T-helper 1 cell treated with Interleukin-12 subunit alpha and Interleukin-12 subunit beta and Interleukin-4 antibody, amounts not matched to agents 30 ng/mL and 1 ng/mL, for 36 hours (primary cell): ENCODE measurements at regions not wholly inside any gene's neighbourhood (a gene's known extent, or its start where the extent isn't known, plus 50 kb on each side); places are given as distances from the start of the nearest gene placed in this dataset.

ENCODE experiments used
- intact Hi-C: fragments of 100-400 bp; cut with micrococcal nuclease; formaldehyde crosslinking; loops from one replicate; pipeline ENCODE4 v1.15.1; 2024

DNA sequence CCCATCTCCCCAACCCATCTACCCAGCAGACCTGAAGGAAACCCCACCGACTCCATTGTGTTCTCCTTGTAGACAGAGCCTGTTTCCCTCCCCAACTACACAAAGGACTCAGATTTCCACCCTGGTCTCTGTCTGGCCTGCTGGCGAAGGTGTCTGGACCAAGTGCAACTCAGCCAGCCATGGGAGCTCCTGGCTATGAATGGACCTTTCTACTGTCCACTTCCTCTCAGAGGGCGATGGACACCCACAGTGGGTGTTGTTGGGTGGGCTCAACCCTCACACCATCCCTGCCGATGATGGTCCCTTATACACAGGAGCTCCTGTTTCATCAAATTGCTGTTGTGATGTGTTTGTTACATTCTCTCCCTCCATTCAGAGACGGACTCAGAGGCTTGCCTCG lies 112.5 kb upstream of the PHACTR3 start:
- intact Hi-C loops = no loop called here

DNA sequence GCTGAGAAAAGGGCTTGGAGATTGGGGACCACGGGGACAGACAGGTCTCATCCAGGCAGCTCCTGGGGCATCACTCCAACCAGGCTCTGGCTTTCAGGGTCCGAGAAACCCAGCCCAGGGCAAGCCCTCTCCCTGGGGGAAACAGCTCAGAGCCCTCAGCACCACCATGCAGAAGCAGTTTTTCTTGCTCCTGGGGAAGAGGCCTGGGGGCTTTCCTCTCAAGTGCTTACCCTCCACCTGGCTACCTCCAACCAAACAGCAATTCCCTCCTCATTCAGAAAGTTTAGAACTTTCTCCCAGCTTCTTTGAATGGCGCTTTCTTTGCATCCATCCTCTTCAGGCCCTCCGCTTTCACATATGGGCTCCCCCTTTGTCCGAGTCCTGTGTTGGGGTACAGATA lies 110.4 kb upstream of the PHACTR3 start:
- intact Hi-C loops = no loop called here

DNA sequence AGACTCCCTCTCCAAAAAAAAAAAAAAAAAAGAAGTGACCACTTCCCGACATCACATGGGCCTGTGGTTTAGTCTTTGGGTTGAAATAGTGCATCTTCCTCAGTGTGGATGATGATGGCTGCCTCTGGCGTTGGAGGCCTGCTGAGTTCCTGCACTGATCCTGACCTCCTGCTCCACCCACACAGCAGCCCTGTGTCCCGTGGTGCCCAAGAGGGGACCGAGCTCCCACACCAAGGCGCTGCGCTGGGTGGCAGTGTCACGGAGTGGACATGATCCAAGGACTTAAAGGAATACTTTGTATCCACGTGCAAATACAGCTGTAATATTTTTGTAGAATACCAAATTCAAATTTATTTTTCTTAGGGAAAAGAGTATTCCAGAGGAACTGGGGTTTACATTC lies 109.2 kb upstream of the PHACTR3 start:
- intact Hi-C loops = no loop called here

DNA sequence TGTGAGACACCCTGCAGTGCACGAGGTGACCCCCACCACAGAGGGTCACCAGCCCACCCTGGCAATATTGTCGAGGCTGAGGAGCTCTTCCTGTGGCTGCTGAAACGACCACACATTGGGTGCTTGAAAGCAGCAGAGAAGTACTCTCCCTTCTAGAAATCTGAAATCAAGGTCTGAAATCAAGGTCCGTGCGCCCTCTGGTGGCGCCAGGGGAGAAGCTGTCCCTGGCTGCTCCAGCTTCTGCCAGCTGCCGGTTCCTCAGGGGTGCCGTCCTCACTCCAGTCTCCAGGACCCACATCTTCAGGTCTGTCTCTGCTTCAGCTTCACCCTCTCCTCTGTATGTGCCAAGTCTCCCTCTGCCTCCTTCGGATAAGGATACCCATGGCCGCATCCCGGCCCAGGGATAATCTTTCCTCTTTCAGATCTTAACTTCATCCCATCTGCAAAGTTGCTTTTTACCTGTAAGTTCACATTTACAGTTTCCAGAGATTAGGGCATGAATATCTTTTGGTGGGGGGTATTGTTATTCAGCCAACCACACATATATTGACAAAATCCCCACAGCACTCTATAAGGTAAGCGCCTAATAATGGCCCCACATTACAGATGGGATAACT lies 108.3 kb upstream of the PHACTR3 start:
- intact Hi-C loops = loop anchor here (1.0 kb wide), 4 partner anchors 274 to 626 kb away; no protein-coding TSS in a partner anchor

DNA sequence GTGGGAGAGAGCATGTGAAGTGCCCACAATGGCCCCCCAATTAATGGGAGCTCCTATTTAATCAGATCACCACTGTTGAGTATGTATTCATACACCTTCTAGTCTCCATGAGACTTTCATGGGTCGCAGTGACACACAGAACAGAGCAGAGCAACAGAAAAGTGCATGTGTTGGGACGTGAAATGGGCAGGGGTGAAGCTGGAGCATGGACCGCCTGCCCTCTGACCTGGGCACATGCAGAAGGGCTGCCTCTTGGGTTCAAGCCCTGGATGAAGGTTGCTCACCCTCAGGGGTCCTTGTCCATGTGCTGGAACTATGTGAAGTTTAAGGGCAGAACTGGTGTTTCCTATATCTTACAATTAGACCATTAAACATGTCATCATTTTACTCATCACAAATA lies 106.0 kb upstream of the PHACTR3 start:
- intact Hi-C loops = no loop called here

DNA sequence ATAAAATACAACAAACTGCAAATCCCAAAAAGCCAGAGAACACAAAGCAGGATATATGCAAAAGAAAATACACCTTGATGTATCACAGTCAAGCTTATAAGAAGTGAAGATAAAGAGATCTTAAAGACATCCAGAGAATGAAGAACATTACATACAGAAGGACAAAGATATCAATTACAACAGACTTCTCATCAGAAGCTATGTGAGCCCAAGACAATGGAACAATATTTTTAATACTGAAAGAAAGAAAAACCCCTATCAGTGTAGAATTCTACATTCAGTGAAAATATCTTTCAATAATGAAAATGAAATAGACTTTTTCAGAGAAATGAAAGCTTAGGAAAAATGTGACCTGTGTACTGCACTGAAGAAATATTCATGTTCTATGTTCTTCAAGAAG lies 104.5 kb upstream of the PHACTR3 start:
- intact Hi-C loops = no loop called here

DNA sequence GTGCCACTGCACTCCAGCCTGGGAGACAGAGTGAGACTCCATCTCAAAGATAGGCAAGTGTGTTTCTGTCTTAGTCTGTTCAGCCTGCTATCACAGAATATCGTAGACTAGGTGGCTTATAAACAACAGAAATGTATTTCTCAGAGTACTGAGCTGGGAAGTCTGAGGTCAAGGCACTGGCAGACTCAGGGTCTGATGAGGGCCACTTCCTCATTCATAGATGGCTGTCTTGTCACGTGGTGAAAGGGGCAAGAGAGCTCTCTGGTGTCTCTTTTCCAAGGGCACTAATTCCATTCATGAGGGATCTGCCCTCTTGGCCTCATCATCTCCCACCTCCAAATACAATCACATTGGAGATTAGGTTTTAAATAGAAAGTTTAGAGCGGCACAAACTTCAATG lies 95.6 kb upstream of the PHACTR3 start:
- intact Hi-C loops = no loop called here

DNA sequence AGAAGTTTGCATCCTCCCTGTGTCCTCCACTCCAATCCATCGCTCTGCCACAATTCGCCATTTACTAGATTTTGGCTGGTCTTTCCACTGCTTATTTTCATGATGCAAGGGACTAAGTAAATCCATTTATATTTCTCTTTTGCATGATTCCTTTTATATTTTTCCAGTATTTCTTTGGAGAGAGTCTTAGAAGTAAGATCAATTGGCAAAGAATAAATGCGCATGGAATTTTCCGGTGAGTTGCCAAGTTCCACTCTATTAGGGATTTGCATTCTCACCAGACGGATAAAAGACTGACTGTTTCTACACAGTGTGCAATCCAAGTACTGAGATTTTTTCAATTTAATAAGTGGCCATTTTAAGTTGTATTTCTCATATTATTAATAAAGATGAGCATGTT lies 91.7 kb upstream of the PHACTR3 start:
- intact Hi-C loops = no loop called here

DNA sequence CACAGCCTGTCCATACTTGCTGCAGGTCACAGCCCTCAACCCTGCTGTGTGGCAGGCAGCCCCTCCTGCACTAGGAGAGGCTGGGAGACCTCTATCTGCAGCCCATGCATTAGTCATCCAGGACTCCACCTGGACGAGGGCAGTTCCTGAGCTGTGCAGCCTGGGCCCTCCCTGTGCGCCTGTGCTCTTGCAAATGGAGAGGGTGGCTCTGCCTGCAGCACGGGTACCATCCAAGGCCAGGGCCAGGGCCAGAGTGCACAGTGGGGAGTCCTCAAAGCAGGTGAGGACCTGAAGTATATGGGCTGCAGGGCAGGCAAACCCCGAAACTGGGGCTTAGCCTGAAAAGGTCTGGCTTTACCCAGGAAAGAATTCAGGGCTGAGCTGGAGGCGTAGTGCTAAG lies 89.8 kb upstream of the PHACTR3 start:
- intact Hi-C loops = no loop called here

DNA sequence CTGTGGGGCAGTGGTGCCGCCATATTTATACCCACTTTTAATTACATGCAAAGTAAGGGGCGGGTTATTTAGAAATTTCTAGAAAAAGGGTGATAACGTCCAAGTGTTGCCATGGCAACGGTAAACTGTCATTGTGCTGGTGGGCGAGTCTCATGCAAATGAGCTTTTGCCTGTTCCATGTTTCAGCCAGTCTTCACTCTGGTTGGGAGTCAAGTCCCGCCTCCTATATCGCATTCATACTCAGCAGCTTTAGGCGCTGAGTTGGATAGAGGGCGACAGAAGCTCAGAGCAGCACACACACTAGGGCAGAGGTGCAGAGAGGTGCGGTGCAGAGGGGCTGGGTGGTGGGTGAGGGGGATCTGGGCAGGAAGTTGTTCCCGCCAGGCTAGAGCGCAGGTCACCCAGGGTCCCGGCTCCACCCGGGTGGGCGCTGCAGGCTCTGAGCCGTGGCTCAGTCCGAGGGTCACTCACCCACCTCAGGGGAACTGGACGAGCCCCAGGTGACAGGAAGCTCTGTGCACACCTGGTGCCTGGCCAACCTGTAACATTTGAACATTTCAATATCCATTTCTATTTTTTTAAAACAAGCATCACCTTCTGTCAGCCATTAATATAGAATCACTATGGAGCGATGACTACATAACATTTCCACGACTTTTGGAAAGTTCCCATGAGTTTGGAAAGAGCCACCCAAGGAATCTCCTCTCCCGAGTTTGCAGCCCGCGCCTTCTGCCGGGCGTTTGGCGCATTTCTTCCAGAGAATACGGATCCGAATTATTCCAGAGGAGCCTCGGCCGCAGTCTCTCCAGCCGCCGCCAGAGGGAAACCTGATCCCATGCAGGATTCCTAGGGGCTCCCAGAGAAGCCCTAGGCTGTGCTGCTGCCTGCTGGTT lies 89.1 kb upstream of the PHACTR3 start:
- intact Hi-C loops = no loop called here

DNA sequence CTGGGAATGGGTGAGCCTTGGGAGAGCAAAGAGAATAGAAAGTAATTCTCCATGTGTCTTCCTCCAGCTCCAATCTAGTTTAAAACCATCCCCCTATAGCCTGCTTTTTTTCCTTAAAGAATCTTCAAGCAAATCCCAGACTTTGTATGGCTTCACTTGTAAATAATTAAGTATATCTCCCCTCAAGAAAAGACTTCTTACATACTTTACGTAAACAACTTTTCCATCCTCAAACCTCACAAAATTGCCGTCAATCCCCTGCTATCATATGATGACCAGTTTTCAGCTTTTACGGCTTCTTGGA lies 88.5 kb upstream of the PHACTR3 start:
- intact Hi-C loops = no loop called here

DNA sequence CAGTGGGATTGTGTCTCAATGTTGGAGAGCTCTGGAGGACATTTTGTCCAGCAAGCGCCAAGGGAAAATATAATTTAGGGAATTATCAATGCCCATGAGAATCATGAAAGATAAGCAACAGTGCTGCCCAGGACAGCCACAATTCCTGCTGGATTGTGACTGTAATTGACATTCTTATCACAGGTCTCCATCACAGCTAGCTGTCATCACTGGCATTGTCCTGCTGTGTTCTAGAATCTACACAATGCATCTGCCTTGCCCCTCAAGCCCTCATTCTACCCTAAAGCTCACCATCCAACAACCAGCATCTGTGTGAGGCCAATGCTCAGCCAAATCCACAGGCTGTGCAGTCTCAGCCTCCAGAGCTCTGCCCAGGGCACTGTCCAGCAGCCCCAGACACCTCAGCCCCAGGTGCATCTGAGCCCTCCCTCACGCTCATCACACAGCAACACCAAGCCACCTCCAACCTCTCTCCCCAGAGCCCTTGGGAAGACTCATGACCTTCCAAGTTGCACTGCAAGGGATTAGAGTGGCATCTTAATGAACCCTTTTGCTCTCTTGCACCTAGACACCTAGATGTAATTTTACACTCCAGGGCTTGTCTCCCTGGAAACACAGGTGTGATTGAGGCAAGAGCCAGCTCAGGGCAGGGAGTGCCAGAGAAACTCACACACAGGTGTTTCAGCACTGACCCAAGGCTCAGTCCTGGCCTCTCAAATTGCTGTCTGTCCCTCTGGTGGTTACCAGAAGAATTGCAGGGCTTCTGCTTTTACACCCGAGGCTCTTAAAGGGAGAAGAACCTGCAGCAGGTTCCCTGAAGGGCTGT lies 85.2 kb upstream of the PHACTR3 start:
- intact Hi-C loops = no loop called here

DNA sequence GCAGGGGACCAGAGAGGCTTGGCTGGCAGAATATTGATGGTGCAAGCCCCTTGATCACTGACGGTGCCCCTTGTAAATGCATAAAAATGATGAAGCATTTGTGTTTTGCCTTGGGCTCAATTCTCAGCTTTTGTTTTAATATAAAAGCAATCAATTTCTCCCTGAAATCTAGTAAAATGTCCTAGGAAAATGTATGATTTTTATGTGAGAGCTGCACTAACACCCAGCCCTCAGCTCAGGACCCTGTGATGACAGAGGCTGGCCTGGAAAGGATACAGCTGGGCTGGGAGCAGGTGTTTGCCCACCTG lies 84.7 kb upstream of the PHACTR3 start:
- intact Hi-C loops = no loop called here

DNA sequence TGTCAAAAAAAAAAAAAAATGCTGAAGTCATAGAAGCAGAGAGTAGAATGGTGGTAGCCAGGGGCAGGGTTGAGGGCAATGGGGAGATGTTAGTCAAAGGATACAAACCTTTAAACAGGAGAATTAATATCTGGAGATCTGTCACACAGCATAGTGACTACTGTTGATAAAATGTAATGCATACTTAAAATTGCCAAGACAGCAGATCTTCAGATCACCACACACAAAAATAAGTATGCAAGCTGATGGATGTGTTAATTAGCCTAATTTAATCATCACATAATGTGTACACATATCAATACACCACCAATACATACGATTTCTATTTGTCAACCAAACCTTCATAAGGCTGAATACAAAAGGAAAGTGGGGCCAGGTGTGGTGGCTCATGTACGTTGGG lies 83.5 kb upstream of the PHACTR3 start:
- intact Hi-C loops = no loop called here

DNA sequence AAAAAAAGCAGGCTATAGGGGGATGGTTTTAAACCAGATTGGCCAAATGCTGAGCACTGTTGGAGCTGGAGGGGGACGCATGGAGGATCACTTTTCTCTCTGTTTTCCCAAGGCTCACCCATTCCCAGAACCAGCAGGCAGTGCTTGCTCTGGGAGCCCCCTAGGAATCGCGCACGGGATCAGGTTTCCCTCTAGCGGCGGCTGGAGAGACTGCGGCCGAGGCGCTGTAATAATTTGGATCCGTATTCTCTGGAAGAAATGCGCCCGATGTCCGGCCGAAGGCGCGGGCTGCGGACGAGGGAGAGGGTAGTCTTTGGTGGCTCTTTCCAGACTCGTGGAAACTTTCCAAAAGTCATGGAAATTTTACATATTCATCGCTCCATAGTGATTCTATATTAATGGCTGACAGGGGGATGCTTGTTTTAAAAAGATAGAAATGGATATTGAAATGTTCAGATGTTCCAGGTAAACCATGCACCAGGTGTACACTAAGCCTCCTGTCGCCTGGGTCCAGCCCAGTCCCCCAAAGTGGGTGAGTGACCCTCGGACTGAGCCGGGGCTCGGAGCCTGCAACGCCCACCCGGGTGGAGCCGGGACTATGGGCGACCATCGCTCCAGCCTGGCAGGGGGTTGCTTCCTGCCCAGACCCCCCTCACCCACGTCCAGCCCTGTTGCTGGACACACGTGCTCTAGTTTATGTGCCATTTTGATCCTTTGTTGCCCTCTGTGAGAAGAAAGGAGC lies 78.7 kb upstream of the PHACTR3 start:
- intact Hi-C loops = no loop called here

DNA sequence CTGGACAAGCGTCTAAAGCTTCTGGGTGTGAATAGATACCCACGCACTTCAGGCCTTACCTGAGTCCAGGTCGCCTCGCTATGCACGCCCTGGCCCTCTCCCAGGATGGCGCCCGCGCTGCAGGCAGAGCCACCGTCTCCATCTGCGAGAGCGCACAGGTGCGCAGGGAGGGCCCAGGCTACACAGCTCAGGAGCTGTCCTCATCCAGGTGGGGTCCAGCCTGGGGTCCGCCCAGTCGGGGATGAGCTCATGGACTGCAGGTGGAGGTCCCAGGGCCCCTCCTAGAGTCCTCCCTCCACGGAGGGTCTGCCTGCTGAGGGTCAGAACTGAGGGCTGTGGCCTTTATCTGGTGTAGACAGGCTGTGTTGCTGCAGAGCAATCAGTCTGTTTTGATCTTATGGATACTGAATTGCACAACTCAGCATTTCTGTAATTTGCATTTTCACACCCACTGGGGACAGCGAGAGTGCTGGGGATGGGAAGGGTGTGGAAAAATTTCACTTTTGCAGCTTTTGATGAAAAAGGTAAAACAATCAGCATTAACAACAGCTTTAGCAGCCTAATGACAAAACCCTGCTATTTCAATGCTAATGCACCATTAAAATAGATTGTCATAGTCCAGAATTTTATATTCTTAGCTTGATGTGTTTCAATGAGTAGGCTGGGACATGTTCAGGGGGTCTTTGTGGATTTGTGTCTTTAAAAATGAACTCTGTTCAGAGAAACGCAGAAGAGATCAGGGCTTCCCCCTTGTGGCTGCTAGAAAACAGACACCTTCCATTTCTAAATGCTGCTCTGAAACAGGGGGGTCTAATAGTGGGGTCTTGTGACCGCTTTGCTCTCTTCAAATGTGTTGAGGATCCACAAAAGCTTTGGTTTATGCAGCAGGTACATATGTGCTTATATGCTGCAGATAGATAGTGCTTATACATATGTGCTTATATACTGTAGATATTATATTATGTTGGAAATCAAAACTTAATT lies 77.8 kb upstream of the PHACTR3 start:
- intact Hi-C loops = no loop called here

DNA sequence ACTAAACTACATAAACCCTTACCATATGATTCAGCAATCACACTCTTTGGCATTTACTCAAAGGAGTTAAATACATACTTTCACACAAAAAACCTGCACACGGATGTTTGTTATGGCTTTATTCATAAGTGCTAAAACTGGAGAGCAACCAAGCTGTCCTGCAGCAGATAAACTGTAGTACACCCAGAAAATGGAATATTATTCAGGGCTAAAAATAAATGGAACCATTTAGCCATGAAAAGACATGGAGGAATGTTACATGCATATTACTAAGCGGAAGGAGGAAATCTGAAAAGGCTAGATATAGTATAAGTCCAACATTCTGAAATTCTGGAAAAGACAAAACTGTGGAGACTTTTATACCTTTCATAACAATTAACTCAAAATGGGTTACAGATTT lies 73.6 kb upstream of the PHACTR3 start:
- intact Hi-C loops = no loop called here

DNA sequence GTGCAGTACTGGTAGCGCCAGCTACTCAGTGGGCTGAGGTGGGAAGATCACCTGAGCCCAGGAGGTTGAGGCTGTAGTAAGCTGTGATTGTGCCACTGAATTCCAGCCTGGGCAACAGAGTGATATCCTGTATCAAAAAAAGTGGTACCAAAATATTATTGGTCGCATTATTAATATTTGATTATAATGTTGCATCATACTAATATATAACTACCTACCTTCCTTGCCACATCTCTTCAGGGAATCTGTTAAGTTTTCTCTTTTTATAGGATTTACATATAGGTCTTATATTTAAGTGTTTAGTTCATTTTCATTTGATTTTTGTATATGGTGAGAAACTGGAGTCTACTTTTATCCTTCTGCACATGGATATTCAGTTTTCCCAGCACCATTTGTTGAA lies 66.3 kb upstream of the PHACTR3 start:
- intact Hi-C loops = no loop called here

DNA sequence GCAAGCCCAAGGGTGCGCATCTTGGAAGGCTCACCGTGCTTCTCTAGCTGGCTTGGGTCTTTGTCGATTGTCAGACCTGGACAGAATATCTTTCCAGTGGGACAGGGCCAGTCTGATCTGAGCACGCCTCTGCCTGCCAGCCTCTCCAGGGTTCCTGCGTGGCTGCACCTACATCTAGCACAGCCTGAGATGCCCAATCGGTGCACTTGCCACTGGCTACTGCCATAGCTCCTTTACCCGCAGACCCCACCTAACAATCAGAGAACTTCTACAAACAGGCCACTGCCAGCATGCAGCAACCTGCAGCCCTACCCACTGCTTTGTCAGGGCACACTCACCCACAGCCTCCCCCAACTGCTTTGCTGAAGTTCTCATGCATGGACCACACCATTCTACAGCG lies 56.7 kb upstream of the PHACTR3 start:
- intact Hi-C loops = no loop called here
